ENCODE measurements at regions not wholly inside any gene's neighbourhood (a gene's known extent, or its start where the extent isn't known, plus 50 kb on each side); places are given as distances from the start of the nearest gene placed in this dataset.

- TF ChIP-seq, protein P1, sequence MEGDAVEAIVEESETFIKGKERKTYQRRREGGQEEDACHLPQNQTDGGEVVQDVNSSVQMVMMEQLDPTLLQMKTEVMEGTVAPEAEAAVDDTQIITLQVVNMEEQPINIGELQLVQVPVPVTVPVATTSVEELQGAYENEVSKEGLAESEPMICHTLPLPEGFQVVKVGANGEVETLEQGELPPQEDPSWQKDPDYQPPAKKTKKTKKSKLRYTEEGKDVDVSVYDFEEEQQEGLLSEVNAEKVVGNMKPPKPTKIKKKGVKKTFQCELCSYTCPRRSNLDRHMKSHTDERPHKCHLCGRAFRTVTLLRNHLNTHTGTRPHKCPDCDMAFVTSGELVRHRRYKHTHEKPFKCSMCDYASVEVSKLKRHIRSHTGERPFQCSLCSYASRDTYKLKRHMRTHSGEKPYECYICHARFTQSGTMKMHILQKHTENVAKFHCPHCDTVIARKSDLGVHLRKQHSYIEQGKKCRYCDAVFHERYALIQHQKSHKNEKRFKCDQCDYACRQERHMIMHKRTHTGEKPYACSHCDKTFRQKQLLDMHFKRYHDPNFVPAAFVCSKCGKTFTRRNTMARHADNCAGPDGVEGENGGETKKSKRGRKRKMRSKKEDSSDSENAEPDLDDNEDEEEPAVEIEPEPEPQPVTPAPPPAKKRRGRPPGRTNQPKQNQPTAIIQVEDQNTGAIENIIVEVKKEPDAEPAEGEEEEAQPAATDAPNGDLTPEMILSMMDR (IDR thresholded peaks at IDR 0.05) = no peak
- TF ChIP-seq ZFX (IDR thresholded peaks at IDR 0.05; ENCODE audit: borderline replicate concordance) = no peak
Observed at GRCh38 chr16:49955858-49956257, 69.2 kb upstream of the CNEP1R1 start.
